GM12892 (cell line): ENCODE measurements at regions not wholly inside any gene's neighbourhood (a gene's known extent, or its start where the extent isn't known, plus 50 kb on each side); places are given as distances from the start of the nearest gene placed in this dataset.

Experiments used
- POLR2AphosphoS5 ChIP-seq: IDR thresholded peaks from 2 replicates; pipeline ENCODE4 v1.6.1; 2011; ENCODE audit warnings: low read depth, low read length, control low read depth
- TAF1 ChIP-seq: IDR thresholded peaks from 2 replicates; pipeline ENCODE4 v1.6.1; 2011; ENCODE audit warnings: low read depth, mild to moderate bottlenecking, control low read depth, low read length, borderline replicate concordance

DNA sequence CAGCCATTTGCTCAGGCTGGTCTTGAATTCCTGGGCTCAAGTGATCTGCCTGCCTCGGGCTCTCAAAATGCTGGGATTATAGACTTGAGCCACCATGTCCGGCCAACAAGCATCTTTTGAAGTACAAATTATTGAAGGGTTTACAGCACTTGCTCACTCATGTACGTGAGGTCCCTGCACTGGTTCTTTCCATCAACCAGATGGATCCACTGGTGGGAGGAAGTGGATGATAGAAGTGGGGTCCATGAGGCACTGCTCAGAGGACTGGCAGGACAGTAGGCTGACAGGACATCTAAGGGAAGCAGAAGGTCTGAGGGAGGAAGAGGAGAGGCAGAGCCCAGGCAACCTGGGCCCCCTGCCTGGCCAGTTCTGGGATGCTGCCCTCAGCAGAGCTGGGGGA, 109.2 kb upstream of the NXT1 start:
- TF ChIP-seq POLR2AphosphoS5 = no peak
- no peak for TF ChIP-seq TAF1
